Fibroblast of skin of left biceps (primary cell): ENCODE measurements at regions not wholly inside any gene's neighbourhood (a gene's known extent, or its start where the extent isn't known, plus 50 kb on each side); places are given as distances from the start of the nearest gene placed in this dataset.

ENCODE experiments used
- DNase-seq, 2 experiments: peaks; one replicate each; pipeline ENCODE4 v3.0.0-alpha.2; 2013; ENCODE audit warnings: low read depth in 2 of 2

DNA sequence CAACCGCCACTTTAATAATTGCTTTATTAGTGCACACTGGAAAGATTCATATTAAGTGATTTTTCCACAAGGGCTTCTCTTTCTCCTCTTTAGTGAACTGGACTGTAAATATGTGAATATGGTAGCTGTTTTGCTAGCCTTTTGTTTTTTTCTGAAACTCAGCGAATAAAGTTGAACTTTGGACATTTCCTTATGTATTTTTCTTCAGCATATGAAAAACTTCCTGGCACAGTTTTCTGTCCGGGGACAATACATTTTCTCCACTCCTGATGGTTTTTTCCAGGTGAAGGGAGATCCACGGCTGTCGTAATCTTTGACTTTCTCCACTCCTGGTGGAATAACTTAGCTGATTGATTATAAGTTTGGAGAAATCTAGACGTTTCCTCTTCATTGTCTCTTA is 457.4 kb upstream of the FAT1 start:
- no peak for DNase-seq

DNA sequence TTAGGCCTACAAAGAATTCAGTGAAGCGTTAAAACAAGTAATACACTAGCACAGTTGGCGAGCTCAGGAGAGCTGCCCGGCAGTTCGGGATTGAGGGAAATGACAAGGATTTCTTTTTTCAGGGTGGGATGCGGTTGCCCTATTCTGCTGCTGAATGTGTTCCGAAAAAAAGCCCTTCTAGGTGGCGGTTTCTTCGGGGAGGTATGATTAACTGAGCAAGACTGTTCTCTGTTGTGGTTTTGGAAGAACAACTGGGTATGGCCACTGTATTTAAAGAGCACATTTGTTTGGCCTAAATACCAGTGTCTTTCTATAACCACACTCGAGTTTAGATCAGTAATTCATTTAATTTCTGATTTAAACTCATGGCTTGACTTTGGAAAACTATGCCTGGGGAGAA is 459.7 kb upstream of the FAT1 start:
- no peak for DNase-seq

DNA sequence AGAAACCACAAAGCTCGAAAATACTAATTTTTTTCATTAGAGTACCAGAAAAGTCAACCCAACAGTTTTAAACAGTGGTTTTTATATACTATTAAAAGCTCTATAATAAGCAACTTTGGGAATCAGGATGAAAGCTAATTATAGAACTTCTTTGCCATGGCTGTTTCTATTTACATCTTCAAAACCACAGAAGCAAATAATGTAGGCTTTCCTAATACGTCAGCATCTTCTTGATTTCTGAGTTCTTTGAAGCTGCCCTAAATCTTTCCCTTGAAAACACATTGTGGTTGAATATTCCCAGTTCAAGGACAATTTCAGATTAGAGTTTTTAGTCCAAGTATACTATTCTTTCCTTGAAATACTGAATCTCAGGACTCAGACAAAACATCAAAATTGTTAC is 460.2 kb upstream of the FAT1 start:
- no peak for DNase-seq

DNA sequence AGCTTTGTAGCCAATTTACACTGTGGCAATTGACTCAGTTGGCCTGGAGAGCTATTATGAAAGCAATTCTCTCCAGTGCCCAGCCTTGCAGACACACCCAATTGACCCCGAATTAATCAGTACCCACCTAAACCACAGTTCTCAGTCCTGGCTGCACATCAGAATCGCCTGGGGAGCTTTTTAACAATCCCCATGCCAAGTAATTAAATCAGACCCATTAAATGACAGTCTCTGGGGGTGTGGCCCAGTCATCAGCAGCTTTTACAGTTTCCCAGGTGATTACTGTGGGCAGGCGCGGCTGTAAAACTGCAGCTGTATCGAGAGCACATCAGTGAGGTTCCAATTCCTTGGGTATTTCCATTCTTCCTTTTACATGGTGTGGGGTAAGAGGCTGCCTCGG is 460.9 kb upstream of the FAT1 start:
- DNase-seq, result no peak

DNA sequence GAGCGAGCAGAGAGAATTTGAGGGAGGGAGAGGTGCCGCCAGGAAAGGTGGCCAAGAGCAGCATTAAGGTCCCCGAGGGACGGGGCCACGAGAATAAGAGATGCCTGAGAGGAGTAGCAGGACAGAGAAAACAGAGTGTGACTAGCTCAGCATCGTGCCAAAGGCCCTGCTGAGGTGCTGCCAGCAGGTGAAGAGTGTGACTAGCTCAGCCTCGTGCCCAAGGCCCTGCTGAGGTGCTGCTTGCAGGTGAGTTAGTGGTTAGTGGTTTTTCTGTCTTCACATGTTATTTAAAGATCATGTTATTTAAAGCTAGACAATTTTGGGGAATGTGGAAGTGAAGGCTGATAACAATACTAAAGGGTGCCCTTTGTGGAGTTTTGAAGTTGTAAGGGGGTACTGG is 464.5 kb upstream of the FAT1 start:
- no peak for DNase-seq

DNA sequence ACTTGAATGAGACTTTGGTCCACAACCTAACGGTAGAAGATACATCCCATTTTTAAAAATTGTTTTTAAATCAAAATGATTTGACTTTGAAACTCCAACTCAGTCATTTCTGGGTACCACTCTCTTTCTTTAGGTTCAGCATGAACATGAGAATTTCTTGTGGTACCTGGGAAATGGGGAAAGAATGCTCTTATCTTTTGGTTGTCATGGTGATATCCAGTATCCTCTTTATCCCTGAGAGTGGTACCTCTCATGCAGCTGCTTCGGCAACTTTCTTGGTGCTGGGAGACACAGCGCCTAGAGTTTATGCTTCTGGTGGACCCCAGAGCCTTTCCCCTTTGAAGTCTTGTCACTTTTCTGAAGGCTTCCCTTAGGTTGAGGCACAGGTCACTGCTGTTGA is 465.1 kb upstream of the FAT1 start:
- DNase-seq, result no peak

DNA sequence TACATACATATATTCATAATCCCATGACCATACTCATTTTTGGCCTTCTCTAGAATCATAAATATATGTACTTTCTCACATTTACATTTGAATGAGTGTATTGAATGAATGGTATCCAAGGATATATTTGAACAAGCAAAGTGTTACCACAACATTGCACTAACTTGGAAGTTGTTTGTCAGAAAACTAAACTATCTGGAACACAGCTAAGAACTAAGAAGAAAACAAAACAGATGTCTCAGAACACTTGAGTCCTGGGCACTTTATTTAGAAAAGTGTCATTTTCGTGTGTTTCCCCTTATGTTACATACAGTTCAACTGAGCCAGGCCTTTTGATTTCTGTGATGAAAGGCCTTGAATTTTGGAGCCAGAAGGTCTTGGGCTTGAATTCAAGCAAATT is 466.7 kb upstream of the FAT1 start:
- no peak for DNase-seq

DNA sequence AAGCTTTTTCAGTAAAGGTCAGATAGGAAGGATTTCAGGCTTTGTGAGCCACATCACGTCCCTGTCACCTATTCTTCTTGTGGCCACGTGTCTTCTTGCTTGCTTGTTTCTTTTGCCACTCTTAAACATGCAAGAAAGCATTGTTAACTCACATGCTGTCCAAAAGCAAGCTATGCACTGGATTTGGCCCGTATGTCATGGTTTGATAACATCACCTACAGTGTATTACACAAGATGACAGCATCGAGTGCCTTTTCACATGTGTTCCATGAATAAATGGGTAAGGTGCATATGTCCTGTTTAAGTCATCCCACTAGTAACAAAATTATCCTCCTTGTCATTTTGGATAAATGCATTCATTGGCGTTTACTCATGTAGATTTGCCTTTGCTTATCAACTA is 468.0 kb upstream of the FAT1 start:
- DNase-seq, result no peak

DNA sequence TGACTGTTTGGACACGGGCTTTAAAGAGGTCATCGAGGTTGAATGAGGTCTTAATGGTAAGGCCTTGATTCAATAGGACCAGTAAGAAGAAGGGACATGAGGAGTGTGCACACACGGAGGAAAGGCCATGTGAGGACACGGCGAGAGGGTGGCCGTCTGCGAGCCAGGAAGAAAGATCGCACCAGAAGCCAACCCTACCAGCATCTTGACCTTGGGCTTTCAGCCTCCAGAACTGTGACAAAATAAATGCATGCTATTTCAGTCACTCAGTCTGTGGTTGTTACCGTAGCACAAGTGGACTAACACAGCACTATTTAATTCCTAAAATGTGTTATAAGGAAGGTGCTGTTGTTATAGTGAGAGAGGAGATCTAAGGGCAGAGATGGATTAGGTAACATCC is 468.6 kb upstream of the FAT1 start:
- DNase-seq, result no peak

DNA sequence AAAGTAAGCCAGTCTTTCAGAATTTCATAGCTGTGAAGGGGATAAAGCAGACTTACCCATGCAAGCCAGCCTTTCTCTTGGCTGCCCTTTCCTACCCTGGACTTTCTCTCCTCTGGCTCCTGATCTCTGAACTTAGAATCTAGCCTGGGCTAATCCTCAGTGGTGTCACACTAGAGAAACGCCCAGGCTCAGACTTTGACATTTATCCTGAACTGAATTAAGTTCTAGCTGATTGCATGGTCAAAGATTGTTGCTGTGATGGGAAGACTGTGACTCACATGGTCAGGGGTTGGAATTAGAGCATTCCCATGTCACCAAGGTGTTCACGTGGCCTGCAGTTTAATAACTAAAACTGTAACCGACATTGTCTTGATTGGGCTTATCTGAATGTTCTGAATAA is 469.5 kb upstream of the FAT1 start:
- DNase-seq, result no peak

DNA sequence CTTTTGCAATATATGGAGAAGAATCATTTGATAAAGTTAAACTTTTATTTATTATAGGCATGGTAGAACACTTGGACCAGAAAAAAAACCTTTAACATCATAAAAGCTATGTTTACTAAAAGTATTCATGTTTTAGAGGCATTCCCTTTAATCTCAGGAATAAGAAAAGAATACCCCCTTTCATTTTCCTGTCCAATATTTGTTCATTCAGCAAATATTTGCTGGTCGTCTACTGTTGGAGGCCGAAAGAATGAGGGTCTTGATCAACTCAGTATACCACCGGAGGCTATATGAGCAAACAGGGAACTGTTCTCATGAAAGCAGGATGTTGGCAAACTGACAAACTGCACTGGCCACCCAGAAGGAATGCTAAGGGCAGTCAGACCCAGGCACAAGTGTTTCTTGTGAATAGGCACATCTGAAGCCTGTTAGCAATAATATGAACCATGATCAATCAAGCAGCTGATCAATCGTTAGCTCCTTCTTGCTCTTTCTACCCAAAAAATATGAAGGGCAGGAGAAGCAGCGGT is 480.8 kb upstream of the FAT1 start:
- no peak for DNase-seq

DNA sequence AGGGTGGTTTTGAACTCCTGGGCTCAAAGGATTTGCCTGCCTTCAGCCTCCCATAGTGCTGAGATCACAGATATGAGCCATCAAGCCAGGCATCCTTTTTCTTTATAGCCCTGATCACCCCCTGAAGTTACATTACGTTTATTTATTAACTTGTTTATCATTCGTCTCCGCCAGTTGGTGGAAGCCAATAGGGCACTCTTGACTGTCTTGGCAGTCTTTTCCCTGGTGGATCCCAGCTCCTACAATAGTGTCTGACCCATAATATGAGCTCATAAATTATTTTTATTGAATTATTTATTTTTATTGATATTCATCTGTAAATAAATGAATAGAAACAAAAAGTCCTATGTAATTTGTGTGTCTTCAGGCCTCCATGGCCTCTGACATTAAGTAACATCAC is 484.3 kb upstream of the FAT1 start:
- DNase-seq, result no peak

DNA sequence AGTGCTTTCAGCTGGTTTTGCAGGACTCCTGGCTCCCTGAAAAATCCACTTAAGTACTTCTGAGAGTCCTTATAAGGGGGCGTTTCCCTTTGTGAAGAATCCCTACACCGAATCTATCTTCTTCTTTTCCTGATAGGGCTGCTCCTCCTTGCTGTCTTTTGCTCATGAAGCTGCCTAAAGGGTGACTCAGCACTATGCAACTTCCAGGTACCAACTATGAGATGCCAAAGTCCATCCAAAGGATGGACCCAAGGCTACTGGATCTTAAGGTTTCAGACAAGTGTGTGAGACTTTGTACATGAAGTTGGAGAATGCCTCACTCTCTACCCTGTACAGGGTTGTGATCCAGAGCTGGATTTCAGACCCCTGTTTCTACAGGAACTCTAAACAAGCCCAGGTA is 485.0 kb upstream of the FAT1 start:
- DNase-seq, result no peak

DNA sequence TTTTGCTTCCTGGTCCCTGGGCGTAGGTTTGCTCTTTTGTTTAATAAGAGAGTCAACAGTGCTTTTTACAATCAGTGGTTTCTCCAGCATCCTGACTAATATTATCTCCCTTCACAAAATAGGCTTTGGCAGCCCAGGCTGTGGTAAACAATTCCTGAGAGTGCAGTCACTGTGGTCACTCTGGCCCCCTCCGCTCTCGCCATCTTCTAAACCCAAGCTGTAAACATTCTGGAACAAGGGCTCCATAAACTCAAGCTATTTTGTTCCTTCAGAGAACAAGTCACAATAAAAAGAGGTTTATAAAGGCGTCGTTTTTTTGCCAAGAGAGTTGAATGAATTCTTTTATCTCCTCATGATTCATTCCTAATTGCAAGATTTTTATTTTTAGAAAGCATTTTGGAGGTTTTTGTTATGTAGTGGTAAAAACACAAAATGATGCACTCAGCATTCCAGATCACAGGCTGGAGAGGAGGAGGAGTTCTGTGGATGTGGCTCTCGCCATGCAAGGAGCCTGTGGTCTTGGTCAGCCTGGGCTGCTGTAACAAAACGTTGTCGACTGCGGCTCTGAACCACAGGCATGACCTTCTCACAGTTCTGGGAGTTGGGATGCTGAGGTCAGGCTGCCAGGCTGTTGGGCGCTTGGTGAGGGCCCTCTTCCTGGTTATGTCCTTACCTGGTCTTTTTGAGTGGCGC is 486.4 kb upstream of the FAT1 start:
- no peak for DNase-seq

DNA sequence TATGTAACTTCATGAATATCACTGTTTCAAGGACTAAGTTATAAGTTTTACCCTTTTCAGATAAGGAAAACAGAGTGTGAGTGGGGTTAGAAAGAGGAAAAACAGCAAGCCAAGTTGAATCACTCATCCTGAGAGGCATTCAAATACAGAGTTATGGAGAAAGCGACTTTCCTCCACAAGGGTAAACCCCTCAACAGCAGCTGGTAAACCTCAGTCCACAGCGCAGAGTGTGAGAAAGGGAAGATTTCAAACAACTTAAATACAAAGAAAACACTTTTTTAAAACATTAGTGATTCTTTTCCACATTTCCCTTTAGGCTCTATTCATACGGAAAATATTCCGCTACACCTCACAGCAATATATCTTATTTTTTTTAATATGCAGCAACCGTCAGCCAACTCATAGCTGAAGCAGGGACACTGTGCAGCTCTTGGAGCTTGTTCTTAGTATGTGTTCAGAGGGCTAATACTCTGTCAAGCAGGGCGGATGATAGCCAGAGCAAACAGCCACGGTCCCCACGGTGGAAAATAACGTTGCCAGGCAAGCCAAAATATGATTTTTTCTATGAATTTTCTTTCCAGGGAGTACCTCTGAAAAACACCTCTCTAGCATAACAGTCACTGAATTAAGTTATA is 488.9 kb upstream of the FAT1 start:
- DNase-seq, result no peak

DNA sequence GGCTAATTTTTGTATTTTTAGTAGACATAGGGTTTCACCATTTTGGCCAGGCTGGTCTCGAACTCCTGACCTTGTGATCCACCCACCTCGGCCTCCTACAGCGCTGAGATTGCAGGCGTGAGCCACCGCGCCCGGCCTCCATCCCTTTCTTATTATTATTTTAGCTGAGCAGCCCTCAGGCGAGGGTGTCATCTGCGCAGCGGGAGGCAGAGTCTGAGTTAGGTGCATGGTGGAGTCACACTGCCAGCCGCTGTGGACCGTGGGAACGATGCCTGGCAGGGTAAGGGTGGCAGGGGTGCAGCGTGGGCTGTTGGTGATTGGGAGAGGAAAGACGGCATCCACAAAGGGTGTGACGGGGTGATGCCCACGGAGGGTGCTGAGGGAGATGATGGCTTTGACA is 491.8 kb upstream of the FAT1 start:
- no peak for DNase-seq

DNA sequence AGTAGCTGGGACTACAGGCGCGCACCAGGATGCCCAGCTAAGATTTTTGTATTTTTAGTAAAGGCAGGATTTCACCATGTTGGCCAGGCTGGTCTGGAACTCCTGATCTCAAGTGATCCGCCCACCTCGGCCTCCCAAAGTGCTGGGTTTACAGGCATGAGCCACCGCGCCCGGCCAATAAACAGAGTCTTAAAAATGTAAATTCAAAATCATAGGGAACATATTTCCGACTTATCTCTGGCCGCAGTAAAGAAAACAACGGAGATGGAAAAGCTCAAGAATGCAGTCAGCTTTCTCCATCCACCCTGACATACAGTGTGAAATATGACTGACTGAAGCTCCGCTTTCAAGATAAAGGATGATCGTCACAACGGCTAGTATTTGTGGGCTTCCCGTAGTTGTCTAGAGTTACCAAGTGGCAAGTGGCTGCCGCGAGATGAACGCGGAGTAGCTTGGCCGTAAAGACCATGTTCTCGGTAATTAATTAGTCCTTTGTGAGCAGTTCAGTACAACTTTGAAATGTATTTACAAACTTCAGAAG is 495.1 kb upstream of the FAT1 start:
- DNase-seq, result no peak

DNA sequence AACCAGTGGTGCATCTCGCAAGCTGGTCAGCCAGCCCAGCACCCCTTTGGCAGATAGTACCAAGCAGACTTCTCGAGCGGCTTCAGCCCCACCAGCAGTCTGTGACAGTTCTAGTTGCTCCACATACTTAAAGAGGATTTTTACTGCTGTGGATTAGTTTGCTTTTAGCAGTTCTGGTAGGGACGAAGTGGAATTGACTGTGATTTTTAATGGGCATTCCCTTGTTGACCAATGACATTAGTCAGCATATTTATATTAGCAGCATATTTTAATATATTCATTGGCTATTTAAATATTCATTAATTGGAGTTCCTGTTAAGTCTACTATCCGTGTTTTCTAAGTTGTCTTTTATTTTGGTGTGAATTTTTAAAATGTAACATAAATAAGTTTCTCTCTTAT is 500.9 kb upstream of the FAT1 start:
- no peak for DNase-seq

DNA sequence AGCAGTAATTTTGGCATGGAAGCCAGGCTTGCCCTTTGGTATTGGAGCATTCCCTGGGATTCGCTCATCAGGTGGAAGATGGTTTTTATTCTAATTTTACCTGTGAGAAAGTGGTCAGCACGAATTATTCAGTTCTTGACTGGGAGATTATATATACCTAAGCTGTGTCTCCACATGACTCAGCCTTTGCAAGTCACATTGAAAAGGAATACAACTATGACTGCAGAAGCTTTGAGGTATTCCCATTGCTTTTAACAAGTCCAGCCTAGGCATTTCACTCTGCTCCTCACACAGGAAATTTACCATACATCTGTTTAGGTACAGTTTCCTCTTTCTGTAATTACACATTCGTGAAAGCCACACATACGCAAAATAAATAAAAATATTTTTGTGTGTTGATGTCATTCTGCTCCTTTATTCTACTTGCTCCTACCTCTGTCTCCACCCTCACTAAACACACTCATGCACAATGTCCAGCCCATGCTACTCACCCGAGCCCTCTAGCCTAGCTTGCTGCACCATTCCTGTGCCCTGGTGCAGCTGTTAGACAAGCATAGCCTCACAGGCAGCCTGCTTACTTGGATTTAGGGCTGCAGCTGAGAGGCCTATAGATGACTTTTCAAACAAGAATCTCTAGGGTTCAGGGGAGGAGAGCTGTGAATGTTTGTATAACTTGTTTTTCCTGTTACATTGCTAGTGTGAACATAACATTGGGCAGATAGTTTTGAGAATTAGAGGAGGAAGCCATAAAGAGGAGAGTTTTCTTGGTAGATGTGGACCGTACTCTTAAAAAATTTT is 504.4 kb upstream of the FAT1 start:
- DNase-seq, result no peak

DNA sequence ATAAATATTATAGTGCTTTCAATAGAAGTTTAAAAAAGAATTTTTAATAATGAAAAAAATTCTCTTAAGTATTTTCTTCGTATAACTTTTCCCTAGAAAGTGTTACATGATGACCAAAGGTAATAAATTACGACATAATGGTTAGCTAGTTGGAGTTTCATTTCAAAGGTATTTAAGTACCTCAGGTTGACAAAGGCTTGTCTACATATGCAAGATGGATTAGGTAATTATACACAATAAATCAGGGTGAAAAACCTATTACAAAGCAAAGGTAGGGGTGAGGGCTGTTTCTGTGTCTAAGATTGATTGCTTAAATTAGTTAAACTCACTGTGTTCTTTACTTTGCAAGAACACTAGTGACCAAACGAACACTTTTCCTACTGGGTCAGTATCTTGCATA is 508.5 kb upstream of the FAT1 start:
- no peak for DNase-seq

DNA sequence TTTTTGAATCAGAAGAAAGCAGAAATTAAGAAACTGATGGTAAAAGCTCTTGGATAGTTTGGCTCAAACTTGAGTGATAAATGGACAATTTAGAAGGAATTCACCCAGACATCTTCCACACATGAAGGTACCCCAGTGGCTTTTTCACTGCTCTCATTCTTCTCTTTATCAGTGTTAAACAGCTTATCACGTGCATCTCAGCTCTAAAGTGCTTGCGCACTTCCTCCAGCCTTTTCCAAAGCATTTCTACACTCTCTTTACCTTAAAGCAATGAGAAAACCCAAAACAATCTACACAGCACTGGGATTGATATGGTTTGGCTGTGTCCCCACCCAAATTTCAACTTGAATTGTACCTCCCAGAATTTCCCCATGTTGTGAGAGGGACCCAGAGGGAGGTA is 509.1 kb upstream of the FAT1 start:
- DNase-seq, result no peak

DNA sequence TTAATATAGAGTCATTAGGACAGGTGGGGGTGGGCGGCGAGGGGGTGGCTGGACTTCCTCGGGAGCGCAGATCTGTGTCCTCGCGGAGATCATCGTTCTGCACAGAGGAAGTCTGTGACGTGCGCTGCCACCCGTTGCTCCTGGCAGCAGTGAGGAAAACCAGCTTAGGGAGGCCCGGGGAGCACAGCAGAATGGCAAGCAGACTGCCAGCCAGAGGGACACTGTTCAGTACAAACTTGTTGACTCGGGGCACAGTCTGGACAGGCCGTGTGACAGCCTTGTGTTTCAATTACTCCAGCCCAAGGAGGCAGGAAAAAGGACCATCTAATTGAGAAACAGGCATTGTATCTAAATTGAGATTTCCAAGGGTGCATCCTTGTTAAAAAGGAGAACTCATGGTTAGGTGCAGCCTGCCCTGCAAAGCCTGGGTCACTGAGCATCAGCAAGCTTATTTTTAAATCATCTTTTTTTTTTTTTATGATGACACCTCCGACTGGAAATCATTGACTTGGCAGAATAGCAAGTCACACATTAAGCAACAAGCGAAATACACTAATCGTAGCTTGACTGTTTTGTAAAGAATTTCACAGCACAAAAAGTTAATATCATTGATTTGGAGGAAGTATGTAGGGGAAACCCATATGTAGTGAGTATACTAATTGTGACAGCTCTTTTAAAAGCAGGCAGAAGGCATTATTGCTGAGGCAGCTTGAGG is 512.0 kb upstream of the FAT1 start:
- no peak for DNase-seq
